ENCODE measurements at regions not wholly inside any gene's neighbourhood (a gene's known extent, or its start where the extent isn't known, plus 50 kb on each side); places are given as distances from the start of the nearest gene placed in this dataset.

DNA sequence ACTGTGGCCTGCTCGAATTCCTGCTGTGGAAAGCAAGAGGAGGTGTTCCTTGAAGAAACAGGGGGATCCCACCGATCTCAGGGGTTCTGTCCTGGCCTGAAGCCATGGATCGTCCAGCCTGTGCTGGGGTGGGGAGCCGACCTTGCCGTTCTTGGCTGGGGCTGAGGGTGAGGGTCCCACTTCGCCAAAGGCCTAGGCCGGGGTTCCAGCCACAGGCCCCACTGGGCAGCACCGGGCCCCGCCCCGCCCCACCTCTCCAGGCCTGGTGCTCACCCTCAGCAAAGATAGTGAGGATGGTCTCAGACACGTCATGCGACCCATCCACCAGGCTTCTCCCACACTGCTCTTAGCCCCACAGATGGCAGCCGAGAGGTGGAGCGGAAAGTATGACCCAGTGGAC, 51.4 kb upstream of the ZNF716 start (continued):
- TF ChIP-seq ZNF114 (tag by site-specific recombination; IDR thresholded peaks at IDR 0.05) (no peak), EGR2 (tag by site-specific recombination; IDR thresholded peaks at IDR 0.05; ENCODE audit: low read depth) (no peak), OVOL3 (tag by site-specific recombination; IDR thresholded peaks at IDR 0.05) (no peak), ZBTB10 (tag by site-specific recombination; IDR thresholded peaks at IDR 0.05) (no peak), REPIN1 (tag by site-specific recombination; IDR thresholded peaks at IDR 0.05; ENCODE audit: low read depth) (no peak), ZNF843 (tag by site-specific recombination; IDR thresholded peaks at IDR 0.05) (no peak), ZNF785 (tag by site-specific recombination; IDR thresholded peaks at IDR 0.05) (no peak), ZNF600 (tag by site-specific recombination; IDR thresholded peaks at IDR 0.05) (no peak), ZNF701 (tag by site-specific recombination; IDR thresholded peaks at IDR 0.05) (no peak), ZNF626 (tag by site-specific recombination; IDR thresholded peaks at IDR 0.05) (no peak), ZXDB (tag by site-specific recombination; IDR thresholded peaks at IDR 0.05) (no peak), SP2 (tag by site-specific recombination; IDR thresholded peaks at IDR 0.05) (no peak)
- TF ChIP-seq, protein P1, sequence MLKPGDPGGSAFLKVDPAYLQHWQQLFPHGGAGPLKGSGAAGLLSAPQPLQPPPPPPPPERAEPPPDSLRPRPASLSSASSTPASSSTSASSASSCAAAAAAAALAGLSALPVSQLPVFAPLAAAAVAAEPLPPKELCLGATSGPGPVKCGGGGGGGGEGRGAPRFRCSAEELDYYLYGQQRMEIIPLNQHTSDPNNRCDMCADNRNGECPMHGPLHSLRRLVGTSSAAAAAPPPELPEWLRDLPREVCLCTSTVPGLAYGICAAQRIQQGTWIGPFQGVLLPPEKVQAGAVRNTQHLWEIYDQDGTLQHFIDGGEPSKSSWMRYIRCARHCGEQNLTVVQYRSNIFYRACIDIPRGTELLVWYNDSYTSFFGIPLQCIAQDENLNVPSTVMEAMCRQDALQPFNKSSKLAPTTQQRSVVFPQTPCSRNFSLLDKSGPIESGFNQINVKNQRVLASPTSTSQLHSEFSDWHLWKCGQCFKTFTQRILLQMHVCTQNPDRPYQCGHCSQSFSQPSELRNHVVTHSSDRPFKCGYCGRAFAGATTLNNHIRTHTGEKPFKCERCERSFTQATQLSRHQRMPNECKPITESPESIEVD (tag by site-specific recombination; IDR thresholded peaks at IDR 0.05), result no peak

GRCh38 chr7:57399251-57399940, 50.6 kb upstream of the ZNF716 start:
- H3K27ac ChIP-seq (ENCODE audit: extremely low read depth, low read depth, low read length), result no peak overlapping the region
- no peaks in the 10 kb centered on the region for H3K9me3 ChIP-seq (ENCODE audit: control insufficient read depth, insufficient read depth, low read depth, low read length)
- no peak for TF ChIP-seq EGR2 (tag by site-specific recombination; IDR thresholded peaks at IDR 0.05; ENCODE audit: low read depth)
- TF ChIP-seq ZNF266 (tag by site-specific recombination; IDR thresholded peaks at IDR 0.05; ENCODE audit: low read depth), result no peak
- no peak for TF ChIP-seq ZNF610 (tag by site-specific recombination; IDR thresholded peaks at IDR 0.05; ENCODE audit: borderline replicate concordance)
- TF ChIP-seq, protein P2, sequence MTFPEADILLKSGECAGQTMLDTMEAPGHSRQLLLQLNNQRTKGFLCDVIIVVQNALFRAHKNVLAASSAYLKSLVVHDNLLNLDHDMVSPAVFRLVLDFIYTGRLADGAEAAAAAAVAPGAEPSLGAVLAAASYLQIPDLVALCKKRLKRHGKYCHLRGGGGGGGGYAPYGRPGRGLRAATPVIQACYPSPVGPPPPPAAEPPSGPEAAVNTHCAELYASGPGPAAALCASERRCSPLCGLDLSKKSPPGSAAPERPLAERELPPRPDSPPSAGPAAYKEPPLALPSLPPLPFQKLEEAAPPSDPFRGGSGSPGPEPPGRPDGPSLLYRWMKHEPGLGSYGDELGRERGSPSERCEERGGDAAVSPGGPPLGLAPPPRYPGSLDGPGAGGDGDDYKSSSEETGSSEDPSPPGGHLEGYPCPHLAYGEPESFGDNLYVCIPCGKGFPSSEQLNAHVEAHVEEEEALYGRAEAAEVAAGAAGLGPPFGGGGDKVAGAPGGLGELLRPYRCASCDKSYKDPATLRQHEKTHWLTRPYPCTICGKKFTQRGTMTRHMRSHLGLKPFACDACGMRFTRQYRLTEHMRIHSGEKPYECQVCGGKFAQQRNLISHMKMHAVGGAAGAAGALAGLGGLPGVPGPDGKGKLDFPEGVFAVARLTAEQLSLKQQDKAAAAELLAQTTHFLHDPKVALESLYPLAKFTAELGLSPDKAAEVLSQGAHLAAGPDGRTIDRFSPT (tag by site-specific recombination; IDR thresholded peaks at IDR 0.05), result no peak
- no peak for TF ChIP-seq ZBTB1 (tag by site-specific recombination; IDR thresholded peaks at IDR 0.05)
- no peak for TF ChIP-seq ZNF335 (tag by site-specific recombination; conservative IDR thresholded peaks at IDR 0.05)
- no peak for TF ChIP-seq ZNF324 (tag by site-specific recombination; IDR thresholded peaks at IDR 0.05)
- no peak for TF ChIP-seq ZSCAN5A (tag by site-specific recombination; IDR thresholded peaks at IDR 0.05)
- TF ChIP-seq ZNF174 (tag by site-specific recombination; IDR thresholded peaks at IDR 0.05), result no peak
- H3K4me1 ChIP-seq (ENCODE audit: control insufficient read depth, insufficient read depth, low read length), result no peaks in the 10 kb centered on the region
- ChIA-PET CTCF (no interaction called here), POLR2A (no interaction called here)
- H3K36me3 ChIP-seq (ENCODE audit: control insufficient read depth in 2 of 2, insufficient read depth in 1 of 2, low read length in 2 of 2), result no peaks in the 10 kb centered on the region
- H3K4me3 ChIP-seq (ENCODE audit: low read depth, low read length), result no peak overlapping the region

All from HEK293 (cell line).